ENCODE measurements at regions not wholly inside any gene's neighbourhood (a gene's known extent, or its start where the extent isn't known, plus 50 kb on each side); places are given as distances from the start of the nearest gene placed in this dataset.
"Not testable (repeated sequence)": the region's sequence is repeated elsewhere in the genome, so short reads cannot be mapped to it uniquely, and the experiment has no call there.

DNA sequence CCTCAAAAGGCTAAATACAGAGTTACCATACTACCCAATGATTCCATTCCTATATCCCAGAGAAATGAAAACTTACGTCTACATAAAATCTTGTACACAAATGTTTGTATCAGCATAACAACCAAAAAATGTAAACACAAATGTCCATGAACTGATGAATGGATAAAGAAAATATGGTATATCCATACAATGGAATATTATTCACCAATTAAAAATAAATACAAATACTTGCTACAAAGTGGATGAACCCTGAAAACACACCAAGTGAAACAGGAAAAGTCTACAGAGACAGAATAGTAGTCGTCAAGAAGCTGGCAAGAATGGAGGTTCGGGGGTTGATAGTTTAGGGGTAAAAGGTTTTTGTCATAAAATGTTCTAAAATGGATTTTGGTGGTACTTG, 54.0 kb upstream of the ANKRD28 start:
- DNase-seq: no peak

DNA sequence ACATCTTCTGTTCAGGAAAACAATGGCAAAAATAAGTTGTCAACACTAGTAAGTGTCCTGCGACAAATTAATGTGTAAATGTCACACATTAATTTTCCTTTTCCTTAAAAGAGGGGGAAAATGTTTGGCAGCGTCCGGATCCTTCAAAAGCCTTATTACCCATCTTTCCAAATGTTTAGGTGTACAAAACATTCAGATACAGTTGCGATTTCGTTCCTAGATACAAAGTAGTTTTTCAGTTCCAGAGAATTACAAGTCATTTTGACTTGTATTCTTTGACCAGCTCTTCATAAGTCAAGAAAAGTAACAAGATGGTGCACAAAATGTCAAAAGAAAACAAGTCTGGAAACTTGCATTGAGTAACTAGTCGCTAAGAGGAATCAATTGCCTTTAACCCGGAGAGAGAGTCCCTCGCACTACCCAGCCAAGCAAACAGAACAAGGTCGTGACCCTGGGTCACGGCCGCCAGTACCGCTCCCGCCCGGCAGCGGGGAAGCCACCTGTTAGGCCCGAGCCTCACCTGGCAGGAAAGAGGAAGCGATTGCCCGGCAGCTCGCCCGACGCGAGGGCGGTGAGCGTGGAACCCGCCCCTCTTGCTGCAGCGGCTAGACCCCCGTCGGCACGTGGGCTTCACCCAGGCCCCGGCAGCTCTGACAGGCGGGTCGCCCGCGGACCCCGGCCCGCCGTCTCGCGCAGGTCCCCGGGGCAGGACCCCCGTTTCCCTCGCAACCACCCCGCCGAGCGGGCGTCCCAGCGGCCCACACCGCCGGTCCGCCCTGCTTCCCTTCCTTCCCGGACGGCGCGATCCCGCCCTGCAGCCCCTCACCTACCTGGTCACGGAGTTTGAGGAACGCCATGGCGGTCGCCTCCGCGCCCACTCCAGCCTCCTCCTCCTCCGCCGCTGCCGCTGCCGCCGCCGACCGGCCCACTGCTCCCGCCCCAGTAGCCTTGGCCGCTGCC, 61.0 kb upstream of the ANKRD28 start:
- DNase-seq: peak; percentile 35 to 79 (median 58)

DNA sequence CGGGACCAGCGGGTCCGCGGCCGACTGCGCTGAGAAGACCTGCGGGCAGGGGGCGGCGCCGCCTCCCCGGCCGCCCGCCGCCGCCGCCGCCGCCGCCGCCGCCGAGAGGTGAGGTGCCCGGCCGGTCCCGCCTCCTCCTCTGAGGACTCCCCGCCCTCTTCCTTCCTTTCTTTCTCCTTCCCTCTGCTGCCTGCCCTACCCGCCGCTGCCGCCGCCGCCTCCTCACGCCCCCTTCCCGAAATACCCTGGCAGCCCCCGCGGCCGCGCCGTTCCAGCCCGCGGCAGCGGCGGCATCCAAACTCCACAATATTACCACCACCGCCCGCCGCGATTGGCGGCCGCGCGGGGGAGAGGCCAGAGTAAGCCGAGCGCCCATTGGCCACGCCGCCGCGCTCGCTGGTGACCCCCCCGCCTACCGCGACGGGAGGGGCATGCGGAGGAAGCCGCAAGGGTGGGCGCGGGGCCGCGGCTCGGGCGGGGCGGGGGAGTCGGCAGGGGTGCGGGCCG, 61.8 kb upstream of the ANKRD28 start:
- DNase-seq: peak; percentile 64 to 84 (median 70)

DNA sequence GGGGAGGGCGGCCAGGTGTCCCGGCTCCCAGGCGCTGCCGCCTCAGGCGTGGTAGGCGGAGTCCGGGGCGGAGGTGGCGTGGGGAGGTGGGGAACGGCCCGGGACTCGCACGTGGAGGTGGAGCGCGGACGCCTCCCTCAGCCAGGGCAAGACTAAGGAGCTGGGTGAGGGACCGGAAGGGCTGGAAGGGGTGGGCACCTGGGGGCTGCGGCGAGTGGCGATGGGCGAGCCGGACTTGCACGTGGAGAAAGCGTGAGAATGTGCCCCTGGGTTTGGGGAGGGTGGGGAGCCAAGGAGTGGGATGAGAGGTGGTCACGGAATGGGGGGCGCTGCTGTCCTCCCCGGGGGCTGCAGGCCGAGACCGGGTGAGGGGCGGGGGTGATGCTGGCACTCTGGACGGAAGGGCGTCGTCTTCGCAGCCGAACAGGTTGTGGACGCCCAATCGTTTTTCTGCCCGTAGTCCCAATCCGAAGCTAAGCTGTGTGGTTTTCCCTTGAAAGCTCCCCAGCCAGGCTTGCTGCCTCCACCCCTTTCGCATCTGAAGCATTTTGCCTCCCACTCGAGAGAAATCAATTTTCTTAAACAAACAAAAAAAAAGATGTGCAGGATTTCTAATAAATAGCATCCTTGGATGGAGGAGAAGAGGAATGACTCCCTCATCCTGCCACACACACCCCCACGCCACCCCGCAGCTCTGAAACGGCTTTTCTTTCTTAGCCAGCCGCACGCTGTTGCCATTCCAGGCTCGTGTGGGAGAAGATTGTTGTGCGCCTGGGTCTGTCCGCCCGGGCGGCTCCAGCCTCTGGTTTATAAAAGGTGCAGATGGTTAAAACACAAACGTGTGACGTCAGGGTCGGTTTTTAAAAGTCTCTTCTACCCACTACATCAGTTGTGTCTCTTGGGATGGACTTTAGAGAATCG, 62.5 kb upstream of the ANKRD28 start:
- DNase-seq: peak in 1 of 5 experiments; percentile 24

DNA sequence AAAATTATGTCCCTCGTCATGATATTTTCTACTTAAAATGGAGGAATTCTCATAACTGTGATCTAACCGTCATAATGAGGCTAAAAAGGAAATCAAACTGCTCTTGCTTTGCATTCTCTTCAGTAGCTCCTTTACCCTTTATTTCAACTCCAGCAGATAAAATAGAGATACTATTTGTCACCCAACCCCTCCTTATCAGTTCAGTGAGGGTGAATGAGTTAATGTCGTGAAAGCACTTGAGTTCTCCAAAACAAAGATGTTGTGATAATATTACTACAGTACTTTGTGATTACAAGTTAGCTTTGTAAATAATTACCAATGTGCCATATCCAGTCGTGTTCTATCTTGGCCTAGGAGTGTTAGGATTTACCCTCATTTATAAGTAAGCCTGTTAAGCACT, 63.4 kb upstream of the ANKRD28 start:
- DNase-seq: peak in 1 of 5 experiments; percentile 8

DNA sequence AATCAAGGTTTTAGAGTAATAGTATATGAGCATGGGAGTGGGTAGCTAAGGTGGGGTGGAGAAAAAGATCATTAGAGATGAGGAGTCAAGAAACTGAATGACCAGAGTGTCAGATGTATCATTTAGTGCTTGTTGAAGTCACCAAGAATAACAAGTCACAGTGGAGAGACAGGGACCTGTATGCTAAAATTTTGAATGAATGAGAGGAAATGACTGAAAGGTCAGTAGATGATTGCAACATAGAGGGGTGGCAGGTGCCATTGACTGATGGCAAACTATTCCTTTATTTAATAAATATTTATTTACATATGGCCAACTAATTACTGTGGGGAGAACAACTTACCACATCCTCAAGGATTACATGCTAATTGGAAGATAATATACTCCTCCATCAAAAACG, 75.0 kb upstream of the ANKRD28 start:
- no peak for DNase-seq

DNA sequence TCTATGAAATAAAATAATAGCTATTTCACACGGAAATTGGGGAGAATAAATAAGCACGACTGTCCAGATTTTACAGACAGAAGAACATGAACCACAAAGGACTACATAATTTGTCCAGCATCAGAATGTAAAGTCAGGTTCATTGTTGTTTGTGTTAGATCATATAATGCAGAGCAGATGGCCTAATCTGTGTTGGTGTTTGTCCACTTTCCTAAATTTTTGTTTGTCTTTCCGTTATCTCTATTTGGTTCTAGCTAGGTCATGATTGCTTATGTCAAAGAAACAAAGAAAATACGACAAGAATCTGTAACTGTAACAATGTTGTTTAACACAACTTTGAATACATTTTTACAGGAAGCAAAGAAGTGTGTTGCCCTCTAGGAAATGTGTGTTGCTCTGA, 75.6 kb upstream of the ANKRD28 start:
- no peak for DNase-seq

DNA sequence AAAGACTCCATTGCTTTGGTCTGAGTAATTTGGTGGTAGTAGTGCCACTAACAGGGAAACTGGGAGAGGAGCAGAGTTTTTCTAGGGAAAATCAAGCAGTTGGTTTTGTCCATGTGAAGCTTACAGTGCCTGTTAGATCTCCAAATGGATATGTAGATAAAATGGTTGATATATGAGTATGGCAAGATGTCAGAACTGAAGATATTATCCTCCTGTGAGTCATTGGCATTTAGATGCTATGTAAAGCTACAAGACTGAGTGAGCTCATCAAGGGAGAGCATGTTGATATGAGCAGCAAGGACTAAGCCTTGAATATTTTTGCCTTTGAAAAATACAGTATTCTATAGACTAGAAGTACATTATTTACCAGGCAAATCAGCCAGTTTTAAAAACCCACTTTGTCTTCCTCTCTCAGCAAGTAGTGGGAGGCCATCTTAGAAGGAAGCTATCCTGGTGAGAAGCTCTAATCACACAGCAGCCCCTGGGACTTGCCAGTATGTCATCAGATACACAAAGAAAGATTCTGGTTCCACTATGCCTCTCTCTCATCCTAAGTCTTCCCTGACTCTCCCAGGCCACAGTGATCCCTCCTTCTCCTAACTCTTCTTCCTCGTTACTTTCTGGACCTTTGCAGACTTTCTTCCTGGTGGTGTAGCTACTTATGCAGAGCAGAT, 77.4 kb upstream of the ANKRD28 start:
- no peak for DNase-seq

DNA sequence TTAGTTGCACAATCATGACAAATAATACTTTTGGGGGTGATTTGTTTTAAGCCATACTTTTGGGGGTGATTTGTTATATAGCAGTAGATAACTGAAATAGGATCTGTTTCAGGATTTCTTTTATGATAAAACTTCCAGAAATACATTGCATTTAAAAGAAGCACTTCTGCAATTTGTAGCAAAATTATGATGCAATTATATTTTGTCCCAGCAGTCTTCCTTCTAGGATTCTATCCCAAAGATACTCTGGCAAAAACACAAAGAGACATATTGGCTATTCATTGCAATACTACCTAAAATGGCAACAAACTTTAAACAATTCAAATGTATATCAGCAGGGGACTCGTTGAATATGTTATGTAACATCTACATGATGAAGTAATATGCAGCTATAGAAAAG, 78.9 kb upstream of the ANKRD28 start:
- DNase-seq: no peak

DNA sequence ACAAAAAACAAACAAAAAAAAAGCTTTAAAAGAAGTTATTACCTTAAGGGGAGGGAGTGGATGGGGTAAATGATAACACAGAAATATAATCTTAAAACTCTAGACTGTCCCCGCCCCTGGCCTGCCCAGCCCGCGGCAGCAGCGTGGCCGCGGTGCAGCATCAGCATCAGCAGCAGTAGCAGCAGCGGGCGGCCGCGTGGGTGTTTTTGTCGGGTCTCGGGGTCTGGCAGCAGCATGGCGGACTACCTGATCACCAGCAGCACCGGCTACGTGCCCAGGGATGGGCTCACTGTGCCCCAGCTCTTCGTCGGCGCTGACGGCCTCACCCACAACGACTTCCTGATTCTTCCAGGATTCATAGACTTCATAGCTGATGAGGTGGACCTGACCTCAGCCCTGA, 80.0 kb upstream of the ANKRD28 start:
- no peak for DNase-seq

DNA sequence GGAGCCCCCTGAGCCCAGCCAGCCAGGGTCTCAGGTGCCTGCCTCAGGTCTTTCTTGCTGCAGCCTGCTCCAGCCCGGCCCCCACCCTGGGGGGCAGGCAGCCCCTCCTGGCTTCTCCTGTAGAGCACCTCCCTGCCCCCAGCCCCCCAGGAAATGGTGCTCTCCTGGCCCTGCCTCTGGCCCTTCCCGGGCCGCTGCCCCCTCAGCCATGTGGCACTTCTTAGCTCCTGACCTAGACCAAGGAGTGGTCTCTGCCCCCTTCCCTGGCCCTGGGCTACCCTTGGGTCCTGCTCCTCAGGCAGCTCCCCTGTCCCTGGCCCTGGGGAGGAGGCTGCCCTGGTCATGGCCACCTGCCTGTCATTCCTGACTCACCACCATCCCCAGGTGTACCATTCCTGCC, 82.0 kb upstream of the ANKRD28 start:
- DNase-seq: not testable (repeated sequence)

DNA sequence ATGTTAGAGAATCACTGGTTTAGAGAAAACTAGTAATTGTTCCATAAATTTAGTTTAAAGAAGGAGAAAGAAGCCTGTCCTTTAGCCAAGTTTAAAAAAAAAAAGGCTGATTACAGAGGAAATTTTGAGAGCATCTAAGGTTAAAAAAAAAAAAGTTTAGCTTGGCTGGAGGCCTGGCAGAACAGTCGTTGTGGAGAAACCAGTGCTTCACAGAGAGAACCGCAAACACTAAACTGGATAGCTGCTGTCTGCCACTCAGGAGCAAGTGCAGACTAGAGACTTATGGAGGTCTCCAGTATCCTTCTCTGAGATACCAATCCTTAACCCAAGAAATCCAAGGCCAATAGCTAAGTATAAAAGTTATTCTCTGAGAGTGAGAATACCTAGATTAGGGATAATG, 84.8 kb upstream of the ANKRD28 start:
- DNase-seq: no peak

DNA sequence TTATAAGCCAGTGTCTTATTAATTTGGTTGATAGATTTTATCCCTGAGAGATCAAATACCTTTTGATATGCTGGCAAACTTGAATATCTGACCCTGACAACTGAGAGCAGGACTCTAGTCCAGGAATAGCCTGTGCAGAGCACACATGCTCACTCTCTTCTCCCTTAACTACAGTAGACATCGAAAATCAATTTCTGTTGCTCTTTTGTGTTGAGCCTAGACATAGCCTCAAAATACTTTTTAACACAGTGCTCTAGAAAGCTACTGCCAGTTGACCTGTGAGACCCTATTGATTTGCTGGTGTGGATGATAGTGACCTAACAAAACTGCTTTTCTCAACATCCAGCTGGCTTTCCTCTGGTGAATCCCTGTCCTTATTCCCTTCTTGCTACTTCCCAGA, 86.4 kb upstream of the ANKRD28 start:
- no peak for DNase-seq

DNA sequence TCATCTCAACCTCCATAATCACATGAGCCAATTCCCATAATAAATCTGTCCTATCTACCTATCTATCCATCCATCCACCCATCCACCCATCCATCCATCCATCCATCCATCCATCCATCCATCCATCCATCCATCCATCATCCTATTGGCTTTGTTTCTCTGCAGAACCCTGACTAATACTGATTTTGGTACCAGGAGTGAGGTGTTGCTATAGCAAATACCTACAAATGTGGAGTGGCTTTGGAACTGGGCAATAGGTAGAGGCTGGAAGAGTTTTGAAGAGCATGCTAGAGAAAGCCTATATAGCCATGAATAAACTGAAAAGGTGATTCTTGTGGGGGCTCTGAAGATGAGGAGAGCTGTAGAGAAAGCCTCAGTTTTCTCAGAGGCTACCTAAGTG, 88.7 kb upstream of the ANKRD28 start:
- DNase-seq: no peak

DNA sequence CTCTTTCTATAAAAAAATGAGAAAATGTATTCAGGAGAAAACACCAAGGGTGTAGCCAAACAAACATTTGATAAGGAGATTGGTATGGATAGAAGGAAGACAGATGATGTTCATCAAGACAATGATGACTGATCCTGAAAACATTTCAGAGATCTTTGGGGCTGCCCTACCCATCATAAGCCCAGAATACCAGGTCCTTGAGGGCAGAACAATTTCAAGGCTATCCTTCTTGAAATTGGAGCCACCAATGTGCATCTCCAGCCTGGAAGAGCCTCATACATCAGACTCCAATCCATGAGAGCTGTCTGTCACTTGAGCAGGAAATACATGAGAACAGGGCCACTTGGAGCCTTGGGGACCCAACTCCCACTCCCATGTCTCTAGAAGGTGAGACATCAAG, 89.5 kb upstream of the ANKRD28 start:
- DNase-seq: no peak

DNA sequence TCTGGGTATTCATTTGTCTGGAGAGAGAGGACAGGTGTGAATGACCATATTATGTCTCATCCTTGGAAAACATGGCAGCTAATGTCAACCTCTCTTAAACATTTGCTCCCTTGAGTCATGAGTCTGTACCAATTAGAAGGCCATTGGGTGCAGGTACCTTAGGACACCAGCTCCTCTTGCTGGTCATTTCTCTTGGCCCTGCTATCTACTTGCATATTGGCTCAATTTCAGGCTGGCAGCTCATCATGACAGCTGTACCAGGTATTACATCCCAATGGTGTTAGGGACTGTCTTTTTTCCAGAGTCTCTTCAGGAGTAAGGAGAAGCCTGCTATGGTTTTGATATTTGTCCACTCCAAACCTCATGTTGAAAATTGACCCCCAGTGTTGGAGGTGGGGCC, 92.2 kb upstream of the ANKRD28 start:
- DNase-seq: no peak

DNA sequence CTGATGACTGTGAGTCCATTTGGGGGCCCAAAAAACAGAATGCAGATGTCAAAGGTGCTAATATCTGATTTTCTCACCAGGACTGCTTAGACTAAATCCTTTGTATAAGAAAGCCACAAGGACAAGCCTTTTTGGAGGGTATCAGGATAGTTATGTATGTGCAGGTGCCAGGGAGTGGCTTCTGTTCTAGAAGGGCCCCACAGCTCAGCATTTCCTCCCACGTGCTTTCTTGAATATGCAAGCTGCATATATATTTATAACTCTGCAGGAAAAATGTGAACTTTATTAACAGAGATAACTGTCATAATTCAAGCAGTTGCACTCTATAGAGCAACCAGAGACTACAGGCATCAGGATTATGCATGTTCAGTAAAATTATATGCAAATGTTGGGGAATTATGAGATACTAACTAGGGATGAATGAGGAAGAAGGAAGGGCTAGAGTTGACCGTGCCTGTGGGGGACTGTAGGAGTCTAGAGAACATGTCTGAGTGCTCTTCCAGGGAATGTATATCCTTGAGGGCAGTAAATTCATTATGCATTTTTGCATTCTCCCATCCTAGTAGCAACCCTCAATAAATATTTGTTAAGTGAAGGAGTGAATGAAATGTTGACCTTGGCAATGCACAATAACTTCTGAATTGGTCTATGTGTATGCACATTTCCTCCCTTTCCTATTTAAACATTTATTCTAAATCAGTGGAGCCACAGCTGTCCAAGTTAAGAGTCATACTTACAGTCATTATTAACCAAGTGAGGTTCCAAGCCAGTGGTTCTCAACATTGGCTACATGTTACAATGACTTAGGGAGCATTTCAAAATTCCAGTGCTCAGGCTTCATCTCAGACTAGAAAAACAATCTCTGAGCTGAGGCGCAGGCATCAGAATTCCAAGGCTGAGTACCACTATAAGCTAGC, 94.8 kb upstream of the ANKRD28 start:
- no peak for DNase-seq

DNA sequence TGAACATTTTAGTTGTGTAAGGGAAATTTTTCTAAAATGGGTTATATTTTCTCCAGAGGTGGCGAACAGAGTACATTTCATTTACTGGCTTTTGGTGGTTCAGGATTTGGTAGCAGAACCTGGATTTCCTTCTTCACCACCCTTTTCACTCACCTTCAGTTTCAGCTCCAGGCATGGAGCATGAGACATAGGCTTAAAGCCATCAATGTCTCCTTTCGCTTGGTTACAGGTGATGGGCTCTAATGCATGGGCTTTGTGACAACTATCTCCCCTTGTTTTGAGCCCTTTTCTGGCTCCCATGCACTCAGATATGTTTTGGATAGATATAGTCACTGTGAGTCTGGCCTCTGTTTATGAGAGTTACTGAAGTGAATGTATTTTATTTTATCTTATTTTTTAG, 96.6 kb upstream of the ANKRD28 start:
- DNase-seq: no peak

DNA sequence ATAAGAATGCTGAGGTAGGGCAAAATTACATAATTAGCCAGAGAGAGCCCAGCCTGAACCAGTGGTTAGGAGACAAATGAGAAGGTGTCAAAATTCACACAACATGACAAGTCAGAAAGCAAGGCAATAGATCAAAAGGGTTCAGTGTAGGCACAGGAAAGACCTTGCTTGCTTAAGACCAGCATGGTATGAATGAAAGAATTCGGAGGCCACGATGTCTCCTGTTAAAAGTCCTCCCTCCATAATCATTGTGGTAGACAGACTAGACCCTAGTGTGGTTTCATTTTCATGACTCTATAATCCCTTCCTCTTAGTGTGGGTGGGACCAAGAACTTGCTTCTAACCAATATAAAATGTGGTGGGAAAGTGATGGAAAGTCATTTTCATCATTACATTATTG, 98.7 kb upstream of the ANKRD28 start:
- no peak for DNase-seq

DNA sequence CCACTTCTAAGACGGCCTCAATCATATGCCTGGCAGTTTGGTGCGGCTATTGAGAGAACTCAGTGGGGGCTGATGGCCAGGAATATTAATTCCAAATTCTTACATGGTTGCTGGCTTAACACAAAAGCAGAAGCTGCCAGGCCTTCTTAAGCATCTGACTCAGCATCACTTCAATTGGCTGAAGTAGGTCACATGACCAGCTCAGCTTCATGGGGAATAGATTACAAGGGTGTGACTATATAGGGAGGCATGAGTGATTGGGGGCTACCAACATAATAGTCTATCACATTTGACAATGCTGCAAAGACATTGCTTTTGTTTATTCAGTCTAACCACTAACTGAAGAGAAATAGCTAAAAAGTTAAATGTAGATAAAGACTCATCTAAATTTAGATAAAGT, 101.6 kb upstream of the ANKRD28 start:
- DNase-seq: no peak

DNA sequence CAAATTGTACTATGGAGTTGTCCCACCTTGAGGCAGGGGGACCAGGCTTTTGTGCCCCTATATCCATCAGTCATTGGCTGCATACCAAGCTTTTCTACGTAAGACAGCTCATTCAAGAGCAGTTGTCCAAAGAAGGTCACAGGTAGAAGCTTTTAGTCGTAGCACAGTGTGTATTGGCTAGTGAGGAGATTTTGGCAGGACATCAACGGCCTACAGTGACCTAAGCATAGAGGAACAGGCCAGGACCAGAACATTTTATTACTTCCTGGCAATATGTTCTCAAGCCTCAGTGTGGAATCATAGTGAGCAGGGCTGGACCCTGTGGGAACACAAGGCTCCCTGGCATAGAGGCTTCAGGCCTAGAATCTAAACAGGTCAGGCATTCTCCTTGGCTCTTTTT, 105.4 kb upstream of the ANKRD28 start:
- DNase-seq: no peak
